Epidermal melanocyte (primary cell): ENCODE measurements at regions not wholly inside any gene's neighbourhood (a gene's known extent, or its start where the extent isn't known, plus 50 kb on each side); places are given as distances from the start of the nearest gene placed in this dataset.
"Not testable (repeated sequence)": the region's sequence is repeated elsewhere in the genome, so short reads cannot be mapped to it uniquely, and the experiment has no call there.

Experiments
- DNase-seq: peaks from one replicate; pipeline ENCODE4 v3.0.0; 2011; ENCODE audit warnings: low spot score; ENCODE audit not compliant: insufficient read length

GRCh38 chr4:174183259-174183658 lies 100.2 kb downstream of the FBXO8 start:
- DNase-seq, result no peak

DNA sequence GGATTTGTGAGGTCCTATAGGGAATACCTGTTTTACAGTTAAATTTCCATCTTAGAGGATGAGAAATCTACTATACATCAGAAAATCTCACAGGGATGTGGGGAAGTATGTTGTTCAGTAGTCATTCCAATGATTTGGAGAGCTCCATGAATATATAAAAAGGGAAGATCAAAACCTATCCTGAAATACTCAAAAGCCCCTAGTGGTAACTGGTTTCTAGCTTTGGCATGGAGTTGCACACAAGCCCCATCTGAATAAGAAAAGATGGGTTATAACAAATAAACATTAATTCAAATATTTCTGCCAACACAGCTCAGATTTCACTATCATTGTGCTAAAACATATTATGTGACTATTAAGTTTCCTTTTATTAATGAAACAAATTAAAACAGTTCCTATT lies 101.6 kb downstream of the FBXO8 start:
- DNase-seq, result no peak

- DNase-seq, result no peak
These were observed 105.9 kb downstream of the FBXO8 start for GRCh38 chr4:174177536-174177935.

- not testable (repeated sequence) for DNase-seq
These were observed 107.6 kb downstream of the FBXO8 start for GRCh38 chr4:174175836-174176235.

- DNase-seq, result no peak
These were observed 110.1 kb downstream of the FBXO8 start for GRCh38 chr4:174173360-174173759.

DNA sequence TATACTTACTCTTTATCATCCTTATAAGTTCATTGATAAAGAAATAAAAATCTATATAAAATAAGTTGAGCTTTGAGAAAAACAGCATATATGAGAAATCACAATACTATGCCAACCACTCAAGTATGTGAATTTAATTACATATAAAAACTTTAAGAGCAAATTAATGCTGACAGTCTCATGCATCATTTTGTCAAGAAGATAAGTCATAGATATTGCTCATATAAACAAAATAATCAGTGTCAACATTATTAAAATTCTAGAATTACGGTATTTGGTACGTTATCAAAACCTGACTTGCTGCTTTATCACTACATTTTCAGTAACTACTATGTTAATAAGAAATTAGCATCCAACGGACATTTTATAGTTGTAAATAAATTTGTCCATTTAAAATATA lies 111.2 kb downstream of the FBXO8 start:
- no peak for DNase-seq

DNA sequence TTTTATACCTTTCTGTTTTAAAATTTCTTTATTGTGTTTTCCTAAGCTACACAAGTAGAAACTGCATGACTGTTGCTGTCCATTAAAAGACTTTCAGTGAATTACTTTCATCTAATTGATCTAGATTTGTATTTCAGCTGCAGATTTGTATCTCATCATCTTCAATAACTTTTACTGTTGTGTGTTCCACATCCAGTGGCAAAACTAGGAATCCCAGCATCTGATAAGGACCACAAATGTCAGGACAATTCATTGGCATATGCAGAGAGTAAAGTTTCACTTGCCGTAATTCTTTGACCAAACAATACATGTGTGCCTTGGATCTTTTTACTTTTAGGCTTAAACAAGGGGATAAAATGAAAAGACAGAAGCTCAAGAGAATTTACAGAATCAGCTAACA lies 112.6 kb downstream of the FBXO8 start:
- no peak for DNase-seq

- no peak for DNase-seq
These were observed 113.4 kb downstream of the FBXO8 start for GRCh38 chr4:174170091-174170490.

GRCh38 chr4:174157106-174157607 lies 126.3 kb downstream of the FBXO8 start:
- DNase-seq, result no peak

GRCh38 chr4:174156239-174156826 lies 127.1 kb downstream of the FBXO8 start:
- no peak for DNase-seq

DNA sequence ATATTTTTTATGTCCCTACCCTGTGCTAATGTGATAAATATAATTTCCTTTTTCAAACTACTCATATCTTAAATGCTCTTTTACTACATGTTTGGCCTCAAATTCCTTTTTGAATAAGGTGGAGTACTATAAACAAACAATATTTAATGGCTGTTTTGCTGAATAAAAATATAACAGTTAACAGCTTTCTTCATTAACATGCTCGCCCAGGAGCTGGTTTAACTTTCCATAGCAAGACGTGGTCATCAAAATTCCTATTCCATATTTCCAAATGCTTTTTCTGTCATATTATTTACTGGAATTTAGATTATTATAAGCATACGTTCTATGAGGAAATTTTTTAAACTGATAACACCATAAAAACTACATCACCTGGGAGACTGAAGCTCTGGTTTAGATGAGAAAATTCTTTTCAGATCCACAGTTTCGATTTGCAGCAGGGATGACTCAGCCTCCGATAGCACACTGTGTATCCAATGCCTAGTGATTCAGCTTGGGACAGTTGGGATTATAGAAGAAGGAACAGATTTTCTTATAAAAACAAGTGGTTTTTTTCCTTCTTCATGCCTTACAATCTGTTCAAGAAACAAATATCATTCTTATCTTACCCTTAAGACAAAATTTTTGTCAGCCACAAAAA lies 129.1 kb downstream of the FBXO8 start:
- DNase-seq, result no peak

DNA sequence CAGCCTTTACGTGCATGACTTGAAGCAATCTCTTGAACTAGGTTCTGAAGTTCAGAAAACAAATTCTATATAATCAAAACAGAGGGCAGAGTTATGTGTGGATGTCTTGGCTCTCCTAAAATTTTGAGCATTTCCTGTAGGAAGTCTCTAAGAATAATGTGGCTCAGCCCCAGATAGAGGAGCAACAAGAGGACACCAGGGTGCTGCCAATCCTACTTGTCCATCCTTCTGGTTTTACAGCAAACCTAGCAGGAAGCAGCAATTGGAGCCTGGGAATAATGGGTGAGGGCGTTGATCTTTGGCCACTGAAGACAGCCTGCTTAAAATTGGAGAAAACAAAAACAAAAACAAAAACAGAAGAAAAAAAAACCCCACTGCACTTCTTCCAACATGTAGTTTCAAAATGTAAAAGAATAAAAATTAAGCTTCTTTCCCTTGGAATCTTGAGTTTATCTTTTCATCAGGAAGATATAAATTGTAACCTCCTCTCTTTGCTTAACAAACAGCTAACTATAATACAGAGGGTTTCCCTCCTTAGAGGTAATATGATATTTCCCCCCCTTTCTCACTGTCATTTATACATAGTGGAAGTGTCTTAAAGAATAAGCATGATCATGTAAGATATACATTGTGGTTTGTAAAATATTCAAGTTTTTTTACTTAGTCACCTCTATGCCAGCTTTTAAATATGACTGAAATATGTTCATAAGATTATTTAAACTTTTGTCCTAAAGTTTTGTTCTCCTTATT lies 130.6 kb downstream of the FBXO8 start:
- no peak for DNase-seq

DNA sequence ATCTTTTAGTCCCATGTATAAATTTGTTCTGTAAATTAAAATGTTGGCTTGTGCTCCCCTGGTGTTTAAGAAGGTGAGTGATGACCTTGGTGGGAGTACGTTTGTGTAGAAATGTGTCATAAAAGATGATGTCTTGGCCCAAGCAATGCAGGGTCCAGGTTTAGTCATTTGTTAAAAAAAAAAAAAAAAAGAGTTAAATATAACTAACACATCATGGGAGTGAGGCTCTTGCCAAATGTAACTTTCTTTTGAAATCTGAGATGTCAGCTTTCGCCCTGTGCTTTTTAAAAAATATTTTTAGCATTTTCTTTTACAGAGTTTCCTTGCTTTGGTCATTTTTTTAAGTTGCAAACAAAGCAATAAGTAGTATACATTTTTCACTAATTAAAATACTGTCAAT lies 135.6 kb downstream of the FBXO8 start:
- DNase-seq, result no peak

DNA sequence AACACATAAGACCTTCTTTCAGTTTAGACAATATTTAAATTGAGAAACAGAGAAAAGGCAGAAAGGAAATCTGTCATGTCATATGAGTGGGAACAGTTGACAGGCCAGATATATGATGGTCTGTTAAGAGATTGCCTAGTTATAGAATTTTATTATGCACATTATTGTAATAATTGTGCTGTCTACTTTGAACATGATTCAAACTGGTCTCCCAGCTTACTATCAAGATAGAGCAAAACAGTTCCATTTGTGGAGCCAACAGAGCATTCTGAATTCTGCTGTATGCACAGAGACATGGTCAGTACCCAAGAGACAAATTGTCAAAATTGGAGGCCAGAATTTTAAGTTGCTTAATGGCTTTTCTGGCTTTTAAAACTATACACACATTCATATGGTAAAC lies 139.4 kb downstream of the FBXO8 start:
- no peak for DNase-seq

GRCh38 chr4:174141876-174142275 lies 141.6 kb downstream of the FBXO8 start:
- no peak for DNase-seq

- no peak for DNase-seq
These were observed 144.9 kb downstream of the FBXO8 start for GRCh38 chr4:174138616-174139015.

- no peak for DNase-seq
These were observed 145.8 kb downstream of the FBXO8 start for GRCh38 chr4:174137698-174138097.

DNA sequence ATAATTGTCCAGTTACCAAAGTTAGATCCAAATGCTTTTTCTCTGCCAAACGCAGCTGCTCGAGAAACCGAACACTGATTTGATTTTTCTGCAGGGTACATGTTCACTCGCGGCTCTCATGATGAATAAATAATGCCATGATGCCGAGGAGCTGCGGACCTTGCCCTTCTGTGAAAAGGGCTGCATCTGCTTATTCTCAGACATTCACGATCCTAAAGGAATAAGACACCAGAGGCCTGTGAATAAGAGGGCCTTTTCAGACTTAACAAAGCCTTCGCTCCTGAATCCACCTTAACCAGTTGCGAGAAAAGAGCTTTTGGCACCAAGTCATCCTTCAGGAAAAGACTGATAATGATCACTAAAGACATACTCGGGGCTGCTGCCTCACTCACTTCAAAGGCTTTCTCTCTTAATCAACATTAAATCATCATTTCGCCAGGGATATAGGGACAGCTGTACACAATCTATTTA lies 147.5 kb downstream of the FBXO8 start:
- DNase-seq, result no peak

DNA sequence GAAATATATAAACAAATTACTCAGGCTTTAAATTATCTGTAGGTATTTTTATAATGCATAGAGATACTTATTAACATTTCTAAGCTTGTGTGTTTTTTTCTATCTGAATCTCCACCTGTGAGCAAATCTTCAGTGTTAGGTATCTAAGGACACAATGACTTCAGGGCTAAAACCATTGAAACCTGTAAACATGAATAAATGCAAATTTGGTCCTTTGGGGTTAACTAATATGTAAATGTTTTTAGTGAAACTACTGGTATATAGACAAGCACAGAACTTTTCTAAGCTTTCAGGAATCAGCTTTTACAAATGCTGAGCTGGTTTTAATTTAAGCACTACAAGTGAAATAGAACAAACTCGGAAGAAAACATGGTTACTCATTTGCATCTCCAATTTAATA lies 147.9 kb downstream of the FBXO8 start:
- DNase-seq, result no peak

DNA sequence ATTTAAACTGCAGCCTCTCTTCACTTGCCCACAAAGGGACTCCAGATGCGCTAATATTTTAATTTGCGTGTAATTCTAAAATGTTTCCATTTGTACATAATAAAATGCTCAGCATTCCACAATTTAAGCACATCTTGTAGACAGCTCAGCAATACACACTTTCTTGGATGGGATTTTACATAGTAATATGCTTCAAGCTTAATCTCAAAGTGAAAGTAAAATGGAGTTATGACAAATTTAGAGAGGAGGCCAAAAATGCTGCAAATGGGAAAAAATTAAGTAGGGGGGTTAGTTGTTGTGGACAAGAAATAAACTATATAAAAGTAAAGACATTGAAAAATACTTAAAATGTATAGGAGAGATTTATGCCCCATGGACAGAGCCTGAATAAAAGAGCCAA lies 149.1 kb downstream of the FBXO8 start:
- DNase-seq, result no peak

- no peak for DNase-seq
These were observed 149.9 kb downstream of the FBXO8 start for GRCh38 chr4:174133551-174133950.

DNA sequence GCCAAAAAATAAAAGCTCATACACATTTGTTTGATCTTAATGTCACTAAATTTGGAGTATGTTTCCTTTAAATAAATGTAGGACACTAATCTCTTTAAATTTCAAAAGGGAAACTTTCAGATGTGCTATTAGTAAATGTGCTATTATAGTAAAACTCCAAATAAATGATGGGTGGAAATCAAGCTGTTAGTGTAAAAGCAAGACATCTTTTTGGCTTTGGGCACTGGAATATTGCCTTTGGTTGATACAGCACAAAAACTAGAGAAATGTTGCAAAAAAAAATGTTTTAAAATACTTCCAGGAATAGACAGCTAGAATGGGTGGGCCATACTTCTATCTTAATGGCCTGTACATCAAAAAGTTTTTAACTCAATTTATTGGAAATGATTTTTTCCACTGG lies 151.6 kb downstream of the FBXO8 start:
- no peak for DNase-seq

- DNase-seq, result no peak
These were observed 160.8 kb downstream of the FBXO8 start for GRCh38 chr4:174122705-174123104.
